GM12878 (cell line): ENCODE measurements at regions not wholly inside any gene's neighbourhood (a gene's known extent, or its start where the extent isn't known, plus 50 kb on each side); places are given as distances from the start of the nearest gene placed in this dataset.

Experiments used
- CBX3 ChIP-seq: fragments of 200-600 bp; sonication (generic); IDR thresholded peaks from 2 replicates; pipeline ENCODE4 v1.6.1; 2016; ENCODE audit warnings: low read depth, borderline replicate concordance
- CHD1 ChIP-seq: IDR thresholded peaks from 2 replicates; pipeline ENCODE4 v1.6.1; 2012; ENCODE audit warnings: low read depth, low read length, improper control_type of control experiment
- CHD2 ChIP-seq: IDR thresholded peaks from 2 replicates; pipeline ENCODE4 v1.6.1; 2011; ENCODE audit warnings: low read depth, low read length, improper control_type of control experiment, borderline replicate concordance
- CTCF ChIP-seq, 3 experiments: IDR thresholded peaks in 2 of 3; conservative IDR thresholded peaks in 1 of 3; 2 replicates each; pipeline ENCODE4 v1.5.1; 2011; ENCODE audit warnings: low read depth in 3 of 3, low read length in 3 of 3, mild to moderate bottlenecking in 3 of 3, control low read depth in 2 of 3, moderate library complexity in 2 of 3, inconsistent platforms in 1 of 3, mixed read lengths in 1 of 3; ENCODE audit not compliant: control insufficient read depth in 2 of 3, insufficient read depth in 1 of 3; ENCODE audit errors: extremely low read depth in 1 of 3
- MAX ChIP-seq: IDR thresholded peaks from 2 replicates; pipeline ENCODE4 v1.6.1; 2012; ENCODE audit warnings: low read depth, low read length, improper control_type of control experiment
- MYC ChIP-seq: IDR thresholded peaks from 2 replicates; pipeline ENCODE4 v1.6.1; 2011; ENCODE audit warnings: mild to moderate bottlenecking, low read length, moderate library complexity, inconsistent platforms; ENCODE audit not compliant: insufficient read depth, insufficient replicate concordance, insufficient read length, severe bottlenecking
- POLR2A ChIP-seq: IDR thresholded peaks from 2 replicates; pipeline ENCODE4 v1.6.1; 2011; ENCODE audit warnings: low read depth, mild to moderate bottlenecking, low read length
- POLR2AphosphoS5 ChIP-seq: IDR thresholded peaks from 2 replicates; pipeline ENCODE4 v1.6.1; 2011; ENCODE audit warnings: mild to moderate bottlenecking, low read length, inconsistent platforms
- RAD21 ChIP-seq: IDR thresholded peaks from 2 replicates; pipeline ENCODE4 v1.6.1; 2011; ENCODE audit warnings: mild to moderate bottlenecking, low read depth, low read length, moderate library complexity; ENCODE audit not compliant: insufficient read depth
- RBBP5 ChIP-seq: fragments of 200-600 bp; sonication (generic); conservative IDR thresholded peaks from 2 replicates; pipeline ENCODE4 v1.6.1; 2016
- SUZ12 ChIP-seq: fragments of 200-600 bp; sonication (generic); IDR thresholded peaks from one replicate; pipeline ENCODE4 v1.6.1; 2018; ENCODE audit warnings: antibody characterized with exemption, mild to moderate bottlenecking; ENCODE audit not compliant: unreplicated experiment
- USF2 ChIP-seq: IDR thresholded peaks from 2 replicates; pipeline ENCODE4 v1.6.1; 2011; ENCODE audit warnings: low read depth, low read length, improper control_type of control experiment, borderline replicate concordance
- YY1 ChIP-seq: IDR thresholded peaks from 2 replicates; pipeline ENCODE4 v1.6.1; 2011; ENCODE audit warnings: low read depth, mild to moderate bottlenecking, low read length
- ZBTB11 ChIP-seq: fragments of 450-650 bp; formaldehyde crosslinking; IDR thresholded peaks from 2 replicates; pipeline ENCODE4 v1.5.0; 2022; ENCODE audit warnings: mild to moderate bottlenecking, missing genetic modification characterization

- TF ChIP-seq CHD2 (no peak), ZBTB11 (CRISPR knock-in tag) (no peak), MYC (no peak), RBBP5 (no peak), RAD21 (no peak), YY1 (no peak), USF2 (no peak), SUZ12 (no peak), CTCF (IDR thresholded peaks at IDR 0.05 in 2 of 3, conservative IDR thresholded peaks at IDR 0.05 in 1 of 3; ENCODE audit: control insufficient read depth in 2 of 3, extremely low read depth in 1 of 3, insufficient read depth in 1 of 3, low read depth in 3 of 3, low read length in 3 of 3) (no peak), CBX3 (no peak), CHD1 (no peak), POLR2AphosphoS5 (no peak), POLR2A (no peak), MAX (no peak)
These were observed 286.6 kb upstream of the NRP1 start for GRCh38 chr10:33621101-33621500.
